ENCODE measurements at regions not wholly inside any gene's neighbourhood (a gene's known extent, or its start where the extent isn't known, plus 50 kb on each side); places are given as distances from the start of the nearest gene placed in this dataset.

DNA sequence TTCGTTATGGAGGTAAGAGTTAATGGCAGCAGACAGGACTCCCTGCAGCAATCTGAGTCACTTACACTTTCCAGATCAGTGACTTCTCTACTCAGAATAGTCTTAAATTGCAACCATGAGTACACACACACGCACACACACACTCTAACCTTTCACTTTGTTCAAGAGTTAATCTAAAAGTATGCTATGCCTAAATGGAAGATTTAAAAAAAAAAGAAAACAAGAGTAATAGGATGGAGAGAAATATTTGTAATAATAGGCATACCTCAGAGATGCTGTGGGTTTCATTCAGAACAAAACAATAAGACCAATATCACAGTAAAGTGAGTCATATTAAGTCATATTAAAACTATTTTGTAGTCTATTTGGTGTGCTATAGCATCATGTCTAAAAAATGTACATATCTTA lies 969.1 kb upstream of the PCDH10 start:
- TF ChIP-seq CTCF (conservative IDR thresholded peaks at IDR 0.05; ENCODE audit: low read length) (no peak), EZH2phosphoT487 (IDR thresholded peaks at IDR 0.05; ENCODE audit: borderline replicate concordance) (no peak)

All from Loucy (cell line).